Stimulated activated CD8-positive, alpha-beta memory T cell treated with anti-CD3 and anti-CD28 coated beads, Interleukin-7, amount 100 ng/mL, for 4 hours (primary cell): ENCODE measurements at regions not wholly inside any gene's neighbourhood (a gene's known extent, or its start where the extent isn't known, plus 50 kb on each side); places are given as distances from the start of the nearest gene placed in this dataset.
"Not testable (repeated sequence)": the region's sequence is repeated elsewhere in the genome, so short reads cannot be mapped to it uniquely, and the experiment has no call there.

Experiments used
- DNase-seq, 2 donors: peaks; one replicate each; pipeline ENCODE4 v3.0.0-alpha.2; 2020; ENCODE audit warnings: low read depth in 2 of 2

- no peak for DNase-seq
Measured at GRCh38 chr6:14874975-14875480, 370.8 kb upstream of the JARID2 start.

- no peak for DNase-seq
Measured at GRCh38 chr6:14875481-14876063, 370.3 kb upstream of the JARID2 start.

GRCh38 chr6:14876778-14877613 is 368.9 kb upstream of the JARID2 start:
- peak in 1 of 2 donors; percentile 21 for DNase-seq

DNA sequence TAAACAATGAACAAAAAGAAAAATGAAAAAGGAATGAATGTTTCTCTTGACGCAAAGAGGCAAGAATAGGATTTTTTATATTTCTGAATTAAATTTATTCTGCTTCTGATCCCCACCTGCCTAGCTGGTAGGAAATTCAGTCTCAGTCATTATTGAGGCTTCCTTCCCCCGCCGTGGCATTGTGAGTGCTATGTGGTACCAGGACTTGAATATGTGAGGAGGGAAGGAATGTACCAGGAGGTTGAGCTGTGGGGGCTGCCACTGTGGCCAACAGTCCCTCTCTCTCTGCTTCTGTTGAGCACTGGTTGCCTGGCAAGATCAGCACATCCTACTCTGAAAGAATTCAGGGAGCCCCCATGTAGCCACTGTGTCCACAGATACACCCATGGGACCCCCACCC is 368.1 kb upstream of the JARID2 start:
- no peak for DNase-seq

GRCh38 chr6:14880052-14880451 is 365.8 kb upstream of the JARID2 start:
- DNase-seq = no peak

DNA sequence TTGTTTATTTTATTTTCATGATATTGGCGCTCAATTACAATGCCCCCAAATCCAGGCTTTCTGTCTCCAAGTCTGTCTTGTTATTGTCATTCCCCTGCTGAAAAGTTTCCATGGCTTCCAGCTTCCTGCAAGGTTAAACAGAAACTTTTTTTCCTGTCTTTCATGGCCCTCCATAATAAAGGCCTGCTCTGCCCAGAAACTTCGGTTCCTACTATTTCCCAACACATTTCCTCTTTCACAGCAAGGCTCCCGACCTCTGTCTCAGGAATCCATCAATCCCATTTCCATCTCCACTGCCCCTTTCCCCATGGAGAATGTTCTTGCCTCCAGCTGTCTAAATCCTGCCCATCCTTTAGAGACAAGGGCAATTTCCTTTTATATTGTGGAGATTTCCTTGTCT is 365.2 kb upstream of the JARID2 start:
- DNase-seq = no peak

DNA sequence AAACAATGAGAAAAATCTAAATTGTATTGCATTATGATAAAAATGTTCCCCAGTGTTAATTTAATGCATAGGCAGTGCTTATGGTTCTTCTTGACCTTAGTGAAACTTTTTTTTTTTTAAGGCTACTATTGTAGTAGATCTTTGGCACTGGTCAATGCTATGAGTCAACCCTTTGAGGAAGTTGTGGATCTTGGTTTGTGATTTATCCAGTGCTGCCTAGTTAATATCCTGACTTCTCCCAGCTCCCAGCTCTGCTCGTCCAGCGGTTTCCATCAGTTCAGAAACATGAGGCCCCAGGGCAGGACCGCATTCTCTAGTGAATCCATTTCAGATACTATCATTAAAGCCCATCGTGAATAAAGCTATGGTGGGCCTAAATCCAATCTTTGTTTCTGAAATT is 364.5 kb upstream of the JARID2 start:
- DNase-seq = no peak

GRCh38 chr6:14882394-14883026 is 363.4 kb upstream of the JARID2 start:
- no peak for DNase-seq

GRCh38 chr6:14883921-14884320 is 361.9 kb upstream of the JARID2 start:
- no peak for DNase-seq

DNA sequence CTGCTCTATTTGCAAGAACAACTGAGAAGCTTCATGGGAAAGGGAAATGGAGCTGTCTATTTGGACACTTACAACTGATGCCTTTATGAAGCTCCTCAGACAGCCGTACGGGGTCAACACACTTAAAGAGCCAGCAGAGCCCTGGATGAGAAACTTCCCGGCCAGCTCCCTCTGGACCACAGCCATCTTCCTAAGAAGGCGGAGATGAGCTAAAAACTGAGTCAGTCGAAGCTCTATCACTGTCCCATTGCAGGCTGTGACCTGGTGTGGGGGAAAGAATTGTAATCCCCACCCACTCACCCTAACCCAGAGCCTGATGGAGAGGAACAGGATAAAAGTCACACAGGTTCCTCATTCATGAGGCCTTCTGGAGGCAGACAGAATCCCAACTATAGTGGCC is 360.4 kb upstream of the JARID2 start:
- no peak for DNase-seq

DNA sequence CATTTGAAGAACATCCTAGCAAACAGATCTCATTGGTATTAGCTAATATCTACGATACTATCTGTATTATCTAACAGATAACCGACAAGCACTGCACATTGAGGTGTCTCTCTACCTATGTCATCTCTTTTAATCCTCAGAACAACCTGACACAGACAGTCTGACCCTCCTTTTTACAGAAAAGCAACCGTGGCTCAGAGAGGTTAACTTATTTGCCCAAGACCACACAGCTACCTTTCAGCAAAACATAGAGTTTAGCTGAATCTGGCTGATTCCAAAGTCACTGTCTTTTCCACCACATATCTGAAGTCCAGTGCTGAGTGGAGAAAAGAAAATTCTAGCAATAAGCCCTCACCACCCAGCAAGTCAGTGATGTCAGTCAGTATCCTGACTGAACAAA is 358.7 kb upstream of the JARID2 start:
- DNase-seq = no peak

GRCh38 chr6:14887986-14888574 is 357.8 kb upstream of the JARID2 start:
- DNase-seq = no peak

DNA sequence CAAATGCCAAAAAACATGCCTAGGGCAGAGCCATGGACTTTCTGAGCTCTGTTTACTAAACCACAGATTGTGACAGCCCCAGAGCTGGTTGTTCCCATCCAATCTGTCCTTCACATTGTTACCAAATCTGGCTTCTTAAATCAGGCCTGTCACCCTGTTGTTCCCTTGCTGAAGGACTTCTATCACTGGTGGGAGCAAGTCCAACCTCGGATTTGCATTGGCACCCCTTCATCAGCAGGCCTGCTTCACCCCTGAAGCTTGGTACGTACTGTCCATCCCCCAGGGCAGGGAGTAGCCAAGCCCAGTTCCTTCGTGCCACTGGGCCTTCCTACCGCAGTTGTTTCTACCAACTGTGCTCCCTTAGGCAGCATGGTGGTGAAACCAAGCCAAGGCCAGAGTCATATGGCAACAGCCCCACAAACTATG is 357.3 kb upstream of the JARID2 start:
- no peak for DNase-seq

DNA sequence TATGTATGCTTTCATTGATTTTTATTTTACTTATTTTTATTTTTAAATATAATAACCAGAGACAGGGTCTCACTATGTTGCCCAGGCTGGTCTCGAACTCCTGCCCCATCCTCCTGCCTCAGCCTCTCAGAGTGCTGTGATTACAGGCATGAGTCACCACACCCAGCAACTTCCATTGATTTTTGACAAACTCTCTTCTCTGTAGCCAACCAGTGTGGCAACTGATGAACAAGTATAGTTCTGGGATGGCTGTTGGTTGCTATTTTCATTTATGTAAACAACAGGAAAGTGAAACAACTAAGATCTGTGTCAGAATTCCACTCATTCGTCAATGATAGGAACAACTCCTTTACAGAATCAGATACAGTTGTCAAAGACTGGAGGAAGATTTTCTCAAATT is 356.7 kb upstream of the JARID2 start:
- DNase-seq = no peak

GRCh38 chr6:14889611-14890593 is 356.0 kb upstream of the JARID2 start:
- DNase-seq = no peak

DNA sequence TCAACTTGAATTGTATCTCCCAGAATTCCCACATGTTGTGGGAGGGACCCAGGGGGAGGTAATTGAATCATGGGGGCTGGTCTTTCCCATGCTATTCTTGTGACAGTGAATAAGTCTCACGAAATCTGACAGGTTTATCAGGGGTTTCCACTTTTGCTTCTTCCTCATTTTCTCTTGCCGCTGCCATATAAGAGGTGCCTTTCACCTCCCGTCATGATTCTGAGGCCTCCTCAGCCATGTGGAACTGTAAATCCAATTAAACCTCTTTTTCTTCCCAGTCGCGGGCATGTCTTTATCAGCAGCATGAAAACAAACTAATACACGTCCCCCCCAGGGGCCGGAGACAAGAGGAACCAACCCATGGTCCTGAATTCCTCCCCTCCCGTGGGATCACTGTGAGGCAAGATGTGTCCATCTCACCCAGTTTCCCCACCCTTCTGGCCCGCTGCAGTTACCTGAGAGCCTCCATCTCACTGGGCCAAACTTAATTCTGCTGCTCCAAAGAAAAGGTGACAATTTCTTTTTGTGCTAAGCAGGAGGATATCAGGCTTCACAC is 354.0 kb upstream of the JARID2 start:
- not testable (repeated sequence) for DNase-seq

GRCh38 chr6:14894105-14894504 is 351.8 kb upstream of the JARID2 start:
- no peak for DNase-seq

GRCh38 chr6:14896475-14896874 is 349.4 kb upstream of the JARID2 start:
- DNase-seq = no peak

GRCh38 chr6:14897831-14898230 is 348.0 kb upstream of the JARID2 start:
- no peak for DNase-seq

GRCh38 chr6:14899441-14899840 is 346.4 kb upstream of the JARID2 start:
- DNase-seq = not testable (repeated sequence)

DNA sequence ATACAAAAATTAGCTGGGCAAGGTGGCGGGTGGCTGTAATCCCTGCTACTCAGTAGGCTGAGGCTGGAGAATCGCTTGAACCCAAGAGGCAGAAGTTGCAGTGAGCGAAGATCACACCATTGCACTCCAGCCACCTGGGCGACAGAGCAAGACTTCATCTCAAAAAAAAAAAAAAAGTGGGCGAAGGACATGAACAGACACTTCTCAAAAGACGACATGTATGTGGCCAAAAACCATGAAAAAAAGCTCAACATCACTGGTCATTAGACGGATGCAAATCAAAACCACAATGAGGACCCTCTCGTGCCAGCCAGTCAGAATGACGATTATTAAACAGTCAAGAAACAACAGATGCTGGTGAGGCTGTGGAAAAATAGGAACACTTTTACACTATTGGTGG is 344.9 kb upstream of the JARID2 start:
- DNase-seq = no peak
